ENCODE measurements at regions not wholly inside any gene's neighbourhood (a gene's known extent, or its start where the extent isn't known, plus 50 kb on each side); places are given as distances from the start of the nearest gene placed in this dataset.

- Histone ChIP-seq H3K36me3 (ENCODE audit: control insufficient read depth, insufficient read depth, low read length) (no peaks in the 10 kb centered on the region), H3K4me3 (ENCODE audit: low read depth, low read length) (no peak overlapping the region), H3K27me3 (ENCODE audit: control insufficient read depth, insufficient read depth, low read length) (no peaks in the 10 kb centered on the region)
- DNase-seq (ENCODE audit: low read depth), result no peak
- TF ChIP-seq, protein P1, sequence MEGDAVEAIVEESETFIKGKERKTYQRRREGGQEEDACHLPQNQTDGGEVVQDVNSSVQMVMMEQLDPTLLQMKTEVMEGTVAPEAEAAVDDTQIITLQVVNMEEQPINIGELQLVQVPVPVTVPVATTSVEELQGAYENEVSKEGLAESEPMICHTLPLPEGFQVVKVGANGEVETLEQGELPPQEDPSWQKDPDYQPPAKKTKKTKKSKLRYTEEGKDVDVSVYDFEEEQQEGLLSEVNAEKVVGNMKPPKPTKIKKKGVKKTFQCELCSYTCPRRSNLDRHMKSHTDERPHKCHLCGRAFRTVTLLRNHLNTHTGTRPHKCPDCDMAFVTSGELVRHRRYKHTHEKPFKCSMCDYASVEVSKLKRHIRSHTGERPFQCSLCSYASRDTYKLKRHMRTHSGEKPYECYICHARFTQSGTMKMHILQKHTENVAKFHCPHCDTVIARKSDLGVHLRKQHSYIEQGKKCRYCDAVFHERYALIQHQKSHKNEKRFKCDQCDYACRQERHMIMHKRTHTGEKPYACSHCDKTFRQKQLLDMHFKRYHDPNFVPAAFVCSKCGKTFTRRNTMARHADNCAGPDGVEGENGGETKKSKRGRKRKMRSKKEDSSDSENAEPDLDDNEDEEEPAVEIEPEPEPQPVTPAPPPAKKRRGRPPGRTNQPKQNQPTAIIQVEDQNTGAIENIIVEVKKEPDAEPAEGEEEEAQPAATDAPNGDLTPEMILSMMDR (IDR thresholded peaks at IDR 0.05; ENCODE audit: insufficient read depth, low read length, poor library complexity, severe bottlenecking), result no peak
Observed at GRCh38 chr6:11831653-11832052, 53.0 kb upstream of the ADTRP start.

- Histone ChIP-seq H3K4me3 (ENCODE audit: low read depth, low read length) (no peak overlapping the region), H3K27me3 (ENCODE audit: control insufficient read depth, insufficient read depth, low read length) (no peaks in the 10 kb centered on the region), H3K36me3 (ENCODE audit: control insufficient read depth, insufficient read depth, low read length) (no peaks in the 10 kb centered on the region)
- TF ChIP-seq, protein P1 (IDR thresholded peaks at IDR 0.05; ENCODE audit: insufficient read depth, low read length, poor library complexity, severe bottlenecking), result no peak
- DNase-seq (ENCODE audit: low read depth), result no peak
Observed at GRCh38 chr6:11830520-11830919, 51.9 kb upstream of the ADTRP start.

GRCh38 chr6:11830105-11830504 is 51.5 kb upstream of the ADTRP start:
- no peak for DNase-seq (ENCODE audit: low read depth)
- no peaks in the 10 kb centered on the region for H3K27me3 ChIP-seq (ENCODE audit: control insufficient read depth, insufficient read depth, low read length)
- no peak overlapping the region for H3K4me3 ChIP-seq (ENCODE audit: low read depth, low read length)
- TF ChIP-seq, protein P1 (IDR thresholded peaks at IDR 0.05; ENCODE audit: insufficient read depth, low read length, poor library complexity, severe bottlenecking), result no peak
- no peaks in the 10 kb centered on the region for H3K36me3 ChIP-seq (ENCODE audit: control insufficient read depth, insufficient read depth, low read length)

DNA sequence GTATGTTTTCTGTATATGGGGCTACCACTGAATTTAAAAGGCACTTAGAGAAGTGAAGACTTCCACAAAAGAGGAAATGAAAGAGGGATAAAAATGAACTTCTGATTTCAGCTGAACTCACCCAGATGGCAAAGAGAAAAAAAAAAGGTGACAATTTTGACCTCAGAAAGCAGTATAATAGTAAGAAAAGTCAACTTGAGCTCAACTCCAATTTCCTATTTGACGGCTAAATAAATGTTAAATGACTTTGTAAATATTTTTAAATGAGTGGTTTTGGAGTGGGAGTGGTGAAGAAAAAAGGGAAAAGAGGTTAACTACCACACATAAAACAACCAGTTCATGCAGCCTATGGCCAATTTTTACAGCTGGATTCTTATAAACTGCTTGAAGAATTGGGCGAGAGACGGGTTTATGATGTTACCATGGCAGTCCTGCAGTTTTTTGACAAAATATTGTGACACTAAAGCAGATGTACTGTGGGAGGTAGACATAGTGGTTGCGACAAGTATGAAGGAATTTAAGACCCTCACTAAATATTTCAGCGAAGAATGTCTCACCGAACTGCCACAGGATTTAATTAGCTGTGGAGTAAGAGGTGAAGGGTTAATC is 49.8 kb upstream of the ADTRP start:
- no peak for DNase-seq (ENCODE audit: low read depth)
- Histone ChIP-seq H3K27me3 (ENCODE audit: control insufficient read depth, insufficient read depth, low read length) (no peaks in the 10 kb centered on the region), H3K4me3 (ENCODE audit: low read depth, low read length) (no peak overlapping the region), H3K36me3 (ENCODE audit: control insufficient read depth, insufficient read depth, low read length) (no peaks in the 10 kb centered on the region)
- TF ChIP-seq, protein P1 (IDR thresholded peaks at IDR 0.05; ENCODE audit: insufficient read depth, low read length, poor library complexity, severe bottlenecking), result no peak

Measured in kidney epithelial cell (primary cell).